A549 (cell line): ENCODE measurements at regions not wholly inside any gene's neighbourhood (a gene's known extent, or its start where the extent isn't known, plus 50 kb on each side); places are given as distances from the start of the nearest gene placed in this dataset.

Experiments
- CHD2 ChIP-seq: fragments of 150-350 bp; IDR thresholded peaks from 2 replicates; pipeline ENCODE4 v1.6.1; 2014; ENCODE audit warnings: low read length; ENCODE audit not compliant: partially characterized antibody
- CTCF ChIP-seq: fragments of >200 bp; sonication (Bioruptor Twin); formaldehyde crosslinking; IDR thresholded peaks from 3 replicates; pipeline ENCODE4 v1.5.1; 2016
- TP53 ChIP-seq: fragments of 250-450 bp; sonication (Bioruptor Pico); IDR thresholded peaks from 2 replicates; pipeline ENCODE4 v1.5.0; 2021; ENCODE audit warnings: mild to moderate bottlenecking, moderate library complexity
- TF ChIP-seq, protein P1 (sequence below): IDR thresholded peaks from 2 replicates; pipeline ENCODE4 v1.6.1; 2012

DNA sequence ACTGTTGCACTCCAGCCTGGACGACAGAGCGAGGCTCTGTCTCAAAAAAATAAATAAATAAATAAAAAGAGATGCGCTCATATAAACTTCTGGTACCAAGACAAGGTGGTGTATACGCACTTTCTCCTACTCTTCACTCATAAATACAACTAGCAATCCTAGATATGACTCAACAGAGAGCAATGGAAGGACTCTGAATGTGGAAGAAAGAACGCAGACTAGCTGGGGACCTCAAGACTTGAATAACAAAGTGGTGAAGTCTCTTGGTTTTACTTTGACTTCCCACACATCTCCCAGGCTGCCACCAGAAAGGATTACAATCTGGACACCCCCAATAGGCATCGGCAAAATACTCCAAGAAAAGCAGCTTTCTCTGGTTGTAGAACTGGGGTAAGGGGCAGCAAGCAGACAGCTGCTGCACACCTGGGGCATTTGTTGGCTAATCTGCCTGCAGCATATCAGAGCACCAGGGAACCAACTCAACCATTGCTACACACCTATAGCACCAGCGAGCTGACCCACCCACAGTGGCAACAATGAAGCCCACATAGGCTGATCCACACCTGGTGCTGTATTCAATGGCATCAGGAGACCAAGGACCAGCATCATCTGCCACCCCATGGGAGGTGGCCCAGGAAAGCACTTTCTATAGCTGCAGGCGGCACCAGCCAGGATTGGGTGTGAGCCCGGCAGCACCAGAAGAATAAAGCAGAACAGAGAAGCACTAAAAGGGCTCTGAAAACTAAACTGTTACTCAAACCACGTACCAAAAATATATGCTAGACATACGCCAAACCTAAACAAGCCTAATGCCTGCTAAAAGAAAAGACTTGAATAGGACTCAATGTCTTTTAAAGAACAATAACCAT, 1231.7 kb upstream of the TMEM132C start:
- no peak for TF ChIP-seq CTCF
- TF ChIP-seq CHD2, result no peak
- no peak for TF ChIP-seq TP53 (CRISPR knock-in tag)
- TF ChIP-seq, protein P1, sequence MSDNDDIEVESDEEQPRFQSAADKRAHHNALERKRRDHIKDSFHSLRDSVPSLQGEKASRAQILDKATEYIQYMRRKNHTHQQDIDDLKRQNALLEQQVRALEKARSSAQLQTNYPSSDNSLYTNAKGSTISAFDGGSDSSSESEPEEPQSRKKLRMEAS, result no peak
